WTC11 (cell line): ENCODE measurements at regions not wholly inside any gene's neighbourhood (a gene's known extent, or its start where the extent isn't known, plus 50 kb on each side); places are given as distances from the start of the nearest gene placed in this dataset.
"Not testable (repeated sequence)": the region's sequence is repeated elsewhere in the genome, so short reads cannot be mapped to it uniquely, and the experiment has no call there.

ENCODE experiments used
- ATAC-seq: fragments of 200-7000 bp; cut with Tn5 transposase; 2 replicates; pipeline ENCODE4 v1.10.0; 2021; ENCODE audit warnings: mild to moderate bottlenecking, moderate library complexity
- CTCF ChIA-PET: fragments of 300-600 bp; sonication (Branson Sonifier 250); formaldehyde crosslinking; loops from one replicate; lab custom pipeline; 2021; ENCODE audit warnings: antibody characterized with exemption; lab: Charles Lee
- POLR2A ChIA-PET: fragments of 350-600 bp; sonication (Branson Sonifier 250); formaldehyde crosslinking; loops from one replicate; lab custom pipeline; 2021; ENCODE audit warnings: antibody characterized with exemption; lab: Charles Lee
- DNase-seq: peaks from one replicate; pipeline ENCODE4 v3.0.0; 2021; ENCODE audit warnings: low spot score
- H3K27ac Mint-ChIP-seq: 2 replicates; pipeline ENCODE4 v1.8.0; 2021; ENCODE audit warnings: mixed read lengths
- H3K27me3 Mint-ChIP-seq: 2 replicates; pipeline ENCODE4 v1.8.0; 2021; ENCODE audit warnings: low read depth, mild to moderate bottlenecking, moderate library complexity, mixed read lengths
- H3K36me3 Mint-ChIP-seq: 2 replicates; pipeline ENCODE4 v1.8.0; 2021; ENCODE audit warnings: mixed read lengths
- H3K4me1 Mint-ChIP-seq: 2 replicates; pipeline ENCODE4 v1.8.0; 2022; ENCODE audit warnings: mixed read lengths
- H3K4me3 Mint-ChIP-seq: 2 replicates; pipeline ENCODE4 v1.8.0; 2021; ENCODE audit warnings: mild to moderate bottlenecking, moderate library complexity, mixed read lengths
- H3K9me3 Mint-ChIP-seq: 2 replicates; pipeline ENCODE4 v1.8.0; 2021; ENCODE audit warnings: mixed read lengths
- CTCF ChIP-seq: fragments of 200-600 bp; IDR thresholded peaks from 2 replicates; pipeline ENCODE4 v1.8.0; 2022; ENCODE audit warnings: antibody characterized with exemption
- EMX1 ChIP-seq: fragments of 250-450 bp; sonication (Bioruptor Pico); IDR thresholded peaks from 2 replicates; pipeline ENCODE4 v1.8.0; 2021; ENCODE audit warnings: mild to moderate bottlenecking
- FOXK1 ChIP-seq: sonication (generic); formaldehyde crosslinking; IDR thresholded peaks from 2 replicates; pipeline ENCODE4 v1.8.0; 2022; ENCODE audit warnings: mild to moderate bottlenecking, moderate library complexity, missing genetic modification reagents
- FOXP1 ChIP-seq: sonication (generic); formaldehyde crosslinking; IDR thresholded peaks from 2 replicates; pipeline ENCODE4 v1.8.0; 2022; ENCODE audit warnings: missing genetic modification reagents, mild to moderate bottlenecking, moderate library complexity, borderline replicate concordance
- MYBL2 ChIP-seq: sonication (generic); formaldehyde crosslinking; IDR thresholded peaks from 2 replicates; pipeline ENCODE4 v1.8.1; 2023; ENCODE audit warnings: mild to moderate bottlenecking, moderate library complexity, missing genetic modification reagents
- NFE2L1 ChIP-seq: sonication (generic); formaldehyde crosslinking; IDR thresholded peaks from 2 replicates; pipeline ENCODE4 v1.8.1; 2023; ENCODE audit warnings: missing genetic modification reagents
- NFYB ChIP-seq: sonication (generic); formaldehyde crosslinking; conservative IDR thresholded peaks from 2 replicates; pipeline ENCODE4 v1.8.0; 2022; ENCODE audit warnings: low read depth, missing genetic modification reagents
- NR3C1 ChIP-seq: sonication (generic); formaldehyde crosslinking; conservative IDR thresholded peaks from 2 replicates; pipeline ENCODE4 v1.8.1; 2023; ENCODE audit warnings: low read depth, mild to moderate bottlenecking, missing genetic modification reagents
- SMAD3 ChIP-seq: sonication (generic); formaldehyde crosslinking; IDR thresholded peaks from 2 replicates; pipeline ENCODE4 v1.8.0; 2022; ENCODE audit warnings: missing genetic modification reagents, mild to moderate bottlenecking, borderline replicate concordance
- SP1 ChIP-seq: sonication (generic); formaldehyde crosslinking; conservative IDR thresholded peaks from 2 replicates; pipeline ENCODE4 v1.8.1; 2022; ENCODE audit warnings: missing genetic modification reagents
- TCF7 ChIP-seq: sonication (generic); formaldehyde crosslinking; IDR thresholded peaks from 2 replicates; pipeline ENCODE4 v1.8.0; 2022; ENCODE audit warnings: mild to moderate bottlenecking, low read depth, missing genetic modification reagents, moderate library complexity
- TEAD1 ChIP-seq: sonication (generic); formaldehyde crosslinking; IDR thresholded peaks from 2 replicates; pipeline ENCODE4 v1.8.0; 2022; ENCODE audit warnings: mild to moderate bottlenecking, missing genetic modification reagents
- TEAD4 ChIP-seq: sonication (generic); formaldehyde crosslinking; IDR thresholded peaks from 2 replicates; pipeline ENCODE4 v1.8.0; 2022; ENCODE audit warnings: mild to moderate bottlenecking, missing genetic modification reagents
- ZNF138 ChIP-seq: sonication (generic); formaldehyde crosslinking; conservative IDR thresholded peaks from 2 replicates; pipeline ENCODE4 v1.8.1; 2022; ENCODE audit warnings: mild to moderate bottlenecking, moderate library complexity, missing genetic modification reagents
- ZNF232 ChIP-seq: sonication (generic); formaldehyde crosslinking; IDR thresholded peaks from 2 replicates; pipeline ENCODE4 v1.8.0; 2022; ENCODE audit warnings: mild to moderate bottlenecking, missing genetic modification reagents
- TF ChIP-seq, protein P1 (sequence below): fragments of 250-450 bp; sonication (Bioruptor Pico); IDR thresholded peaks from 2 replicates; pipeline ENCODE4 v1.9.0; 2021; ENCODE audit warnings: moderate library complexity, mild to moderate bottlenecking, inconsistent platforms, borderline replicate concordance
- TF ChIP-seq, protein P2 (sequence below): sonication (generic); formaldehyde crosslinking; IDR thresholded peaks from 2 replicates; pipeline ENCODE4 v1.8.1; 2023; ENCODE audit warnings: mild to moderate bottlenecking, missing genetic modification reagents, moderate library complexity
- TF ChIP-seq, protein P3 (sequence below): sonication (generic); formaldehyde crosslinking; IDR thresholded peaks from 2 replicates; pipeline ENCODE4 v1.8.1; 2023; ENCODE audit warnings: mild to moderate bottlenecking, missing genetic modification reagents
- TF ChIP-seq, protein P4 (sequence below): sonication (generic); formaldehyde crosslinking; IDR thresholded peaks from 2 replicates; pipeline ENCODE4 v1.8.0; 2022; ENCODE audit warnings: mild to moderate bottlenecking, missing genetic modification reagents
- TF ChIP-seq, protein P5 (sequence below): fragments of 250-450 bp; sonication (Bioruptor Pico); conservative IDR thresholded peaks from 2 replicates; pipeline ENCODE4 v1.9.0; 2021; ENCODE audit warnings: mild to moderate bottlenecking

GRCh38 chr14:44453433-44454171 is 53.5 kb downstream of the FSCB start:
- no peak for TF ChIP-seq FOXK1 (CRISPR knock-in tag)
- no peak for TF ChIP-seq CTCF
- no peak for TF ChIP-seq ZNF138 (CRISPR knock-in tag)
- TF ChIP-seq SMAD3 (CRISPR knock-in tag), result no peak
- TF ChIP-seq SP1, result no peak
- no peak for TF ChIP-seq TEAD1 (CRISPR knock-in tag)
- TF ChIP-seq, protein P1, sequence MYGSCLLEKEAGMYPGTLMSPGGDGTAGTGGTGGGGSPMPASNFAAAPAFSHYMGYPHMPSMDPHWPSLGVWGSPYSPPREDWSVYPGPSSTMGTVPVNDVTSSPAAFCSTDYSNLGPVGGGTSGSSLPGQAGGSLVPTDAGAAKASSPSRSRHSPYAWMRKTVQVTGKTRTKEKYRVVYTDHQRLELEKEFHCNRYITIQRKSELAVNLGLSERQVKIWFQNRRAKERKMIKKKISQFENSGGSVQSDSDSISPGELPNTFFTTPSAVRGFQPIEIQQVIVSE (CRISPR knock-in tag), result no peak
- TF ChIP-seq, protein P2, sequence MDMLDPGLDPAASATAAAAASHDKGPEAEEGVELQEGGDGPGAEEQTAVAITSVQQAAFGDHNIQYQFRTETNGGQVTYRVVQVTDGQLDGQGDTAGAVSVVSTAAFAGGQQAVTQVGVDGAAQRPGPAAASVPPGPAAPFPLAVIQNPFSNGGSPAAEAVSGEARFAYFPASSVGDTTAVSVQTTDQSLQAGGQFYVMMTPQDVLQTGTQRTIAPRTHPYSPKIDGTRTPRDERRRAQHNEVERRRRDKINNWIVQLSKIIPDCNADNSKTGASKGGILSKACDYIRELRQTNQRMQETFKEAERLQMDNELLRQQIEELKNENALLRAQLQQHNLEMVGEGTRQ (CRISPR knock-in tag), result no peak
- TF ChIP-seq, all 79 proteins: peak for 0
- ChIA-PET POLR2A (no interaction called here), CTCF (no interaction called here)
- Mint-ChIP-seq H3K9me3 (peaks cover 35% of the 10 kb centered on the region), H3K27me3 (no peaks in the 10 kb centered on the region), H3K36me3 (peaks cover 13% of the 10 kb centered on the region), H3K4me1 (peaks cover 6% of the 10 kb centered on the region), H3K27ac (no peak overlapping the region), H3K4me3 (no peak overlapping the region)
- ATAC-seq (no peak), DNase-seq (no peak)

GRCh38 chr14:44450232-44450631 is 56.9 kb downstream of the FSCB start:
- H3K4me1 Mint-ChIP-seq, H3K4me3 Mint-ChIP-seq, DNase-seq, H3K36me3 Mint-ChIP-seq, H3K27ac Mint-ChIP-seq, H3K27me3 Mint-ChIP-seq, CTCF ChIA-PET, POLR2A ChIA-PET, ATAC-seq: not testable (repeated sequence)
- peaks cover 18% of the 10 kb centered on the region for H3K9me3 Mint-ChIP-seq

GRCh38 chr14:44449680-44450079 is 57.4 kb downstream of the FSCB start:
- no peak overlapping the region for H3K27ac Mint-ChIP-seq
- TF ChIP-seq EMX1 (no peak), MYBL2 (CRISPR knock-in tag) (no peak), SMAD3 (CRISPR knock-in tag) (no peak), TEAD4 (CRISPR knock-in tag) (no peak), NR3C1 (CRISPR knock-in tag) (no peak), TCF7 (no peak), ZNF232 (CRISPR knock-in tag) (no peak), ZNF138 (CRISPR knock-in tag) (no peak), NFE2L1 (no peak), NFYB (CRISPR knock-in tag) (no peak), FOXP1 (CRISPR knock-in tag) (no peak)
- TF ChIP-seq, protein P3, sequence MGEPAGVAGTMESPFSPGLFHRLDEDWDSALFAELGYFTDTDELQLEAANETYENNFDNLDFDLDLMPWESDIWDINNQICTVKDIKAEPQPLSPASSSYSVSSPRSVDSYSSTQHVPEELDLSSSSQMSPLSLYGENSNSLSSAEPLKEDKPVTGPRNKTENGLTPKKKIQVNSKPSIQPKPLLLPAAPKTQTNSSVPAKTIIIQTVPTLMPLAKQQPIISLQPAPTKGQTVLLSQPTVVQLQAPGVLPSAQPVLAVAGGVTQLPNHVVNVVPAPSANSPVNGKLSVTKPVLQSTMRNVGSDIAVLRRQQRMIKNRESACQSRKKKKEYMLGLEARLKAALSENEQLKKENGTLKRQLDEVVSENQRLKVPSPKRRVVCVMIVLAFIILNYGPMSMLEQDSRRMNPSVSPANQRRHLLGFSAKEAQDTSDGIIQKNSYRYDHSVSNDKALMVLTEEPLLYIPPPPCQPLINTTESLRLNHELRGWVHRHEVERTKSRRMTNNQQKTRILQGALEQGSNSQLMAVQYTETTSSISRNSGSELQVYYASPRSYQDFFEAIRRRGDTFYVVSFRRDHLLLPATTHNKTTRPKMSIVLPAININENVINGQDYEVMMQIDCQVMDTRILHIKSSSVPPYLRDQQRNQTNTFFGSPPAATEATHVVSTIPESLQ, result no peak
- TF ChIP-seq, protein P4, sequence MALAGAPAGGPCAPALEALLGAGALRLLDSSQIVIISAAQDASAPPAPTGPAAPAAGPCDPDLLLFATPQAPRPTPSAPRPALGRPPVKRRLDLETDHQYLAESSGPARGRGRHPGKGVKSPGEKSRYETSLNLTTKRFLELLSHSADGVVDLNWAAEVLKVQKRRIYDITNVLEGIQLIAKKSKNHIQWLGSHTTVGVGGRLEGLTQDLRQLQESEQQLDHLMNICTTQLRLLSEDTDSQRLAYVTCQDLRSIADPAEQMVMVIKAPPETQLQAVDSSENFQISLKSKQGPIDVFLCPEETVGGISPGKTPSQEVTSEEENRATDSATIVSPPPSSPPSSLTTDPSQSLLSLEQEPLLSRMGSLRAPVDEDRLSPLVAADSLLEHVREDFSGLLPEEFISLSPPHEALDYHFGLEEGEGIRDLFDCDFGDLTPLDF (CRISPR knock-in tag), result no peak
- TF ChIP-seq, protein P5, sequence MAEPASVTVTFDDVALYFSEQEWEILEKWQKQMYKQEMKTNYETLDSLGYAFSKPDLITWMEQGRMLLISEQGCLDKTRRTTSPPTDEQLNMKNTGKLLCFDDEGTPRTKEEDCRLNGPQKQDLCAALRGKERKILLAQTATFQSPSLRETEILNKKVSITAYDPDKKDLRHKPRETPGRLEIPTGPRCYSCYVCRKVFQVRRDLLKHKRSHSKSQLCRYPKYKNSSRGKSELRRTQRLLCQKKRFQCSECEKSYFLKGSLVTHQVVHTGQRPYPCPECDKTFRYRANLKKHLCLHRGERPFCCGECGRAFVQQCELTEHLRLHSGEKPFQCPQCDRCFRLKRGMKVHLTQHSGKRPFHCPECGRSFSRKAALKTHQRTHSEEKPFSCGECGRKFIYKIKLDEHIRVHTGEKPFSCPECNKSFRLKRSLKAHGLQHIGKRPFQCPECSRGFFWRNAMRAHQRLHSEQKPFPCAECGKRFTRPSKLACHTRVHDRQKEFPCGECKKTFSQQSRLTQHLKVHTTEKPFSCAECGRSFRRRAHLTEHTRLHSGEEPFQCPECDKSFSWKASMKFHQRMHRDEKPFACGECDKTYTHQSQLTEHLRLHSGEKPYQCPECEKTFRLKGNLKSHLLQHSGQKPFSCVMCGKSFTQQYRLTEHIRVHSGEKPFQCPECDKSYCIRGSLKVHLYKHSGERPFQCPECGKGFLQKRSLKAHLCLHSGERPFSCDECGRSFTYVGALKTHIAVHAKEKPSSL (CRISPR knock-in tag), result no peak
- H3K4me3 Mint-ChIP-seq, result no peak overlapping the region
- ATAC-seq (no peak), DNase-seq (no peak)
- CTCF ChIA-PET, result no interaction called here
- H3K4me1 Mint-ChIP-seq, result peaks cover 6% of the 10 kb centered on the region
- no peaks in the 10 kb centered on the region for H3K27me3 Mint-ChIP-seq
- POLR2A ChIA-PET, result no interaction called here
- H3K9me3 Mint-ChIP-seq, result peaks cover 18% of the 10 kb centered on the region
- H3K36me3 Mint-ChIP-seq, result peaks cover 10% of the 10 kb centered on the region
